ENCODE measurements at regions not wholly inside any gene's neighbourhood (a gene's known extent, or its start where the extent isn't known, plus 50 kb on each side); places are given as distances from the start of the nearest gene placed in this dataset.

DNA sequence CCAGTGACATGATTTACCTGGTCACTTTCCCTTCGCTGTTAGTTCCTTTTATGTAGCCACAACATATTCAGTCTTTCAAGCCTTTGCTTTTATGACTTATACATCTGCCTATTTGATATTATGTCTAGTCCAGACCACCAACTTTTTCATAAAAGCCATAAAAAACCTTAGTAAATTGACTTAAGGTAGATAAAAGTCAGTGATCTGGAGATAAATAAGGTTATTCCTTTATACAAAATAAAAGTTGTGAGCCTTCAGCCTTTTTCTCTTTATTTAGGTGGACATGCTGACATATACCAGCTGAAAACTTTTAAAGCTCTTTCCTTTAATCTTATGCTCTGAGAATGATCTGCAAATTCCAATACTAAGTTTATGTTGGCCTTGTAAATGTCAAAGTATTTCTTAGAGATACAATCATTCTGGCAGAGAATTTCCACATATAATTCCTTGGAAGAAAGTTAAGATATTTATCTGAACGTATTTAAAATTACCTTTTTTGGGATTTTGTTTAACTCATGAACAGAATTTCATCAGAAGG is 690.4 kb upstream of the CHORDC1 start:
- no peak overlapping the region for H3K4me2 ChIP-seq (ENCODE audit: low read length)
- no peaks in the 10 kb centered on the region for H3K36me3 ChIP-seq (ENCODE audit: control insufficient read depth, low read length)
- TF ChIP-seq, protein P1, sequence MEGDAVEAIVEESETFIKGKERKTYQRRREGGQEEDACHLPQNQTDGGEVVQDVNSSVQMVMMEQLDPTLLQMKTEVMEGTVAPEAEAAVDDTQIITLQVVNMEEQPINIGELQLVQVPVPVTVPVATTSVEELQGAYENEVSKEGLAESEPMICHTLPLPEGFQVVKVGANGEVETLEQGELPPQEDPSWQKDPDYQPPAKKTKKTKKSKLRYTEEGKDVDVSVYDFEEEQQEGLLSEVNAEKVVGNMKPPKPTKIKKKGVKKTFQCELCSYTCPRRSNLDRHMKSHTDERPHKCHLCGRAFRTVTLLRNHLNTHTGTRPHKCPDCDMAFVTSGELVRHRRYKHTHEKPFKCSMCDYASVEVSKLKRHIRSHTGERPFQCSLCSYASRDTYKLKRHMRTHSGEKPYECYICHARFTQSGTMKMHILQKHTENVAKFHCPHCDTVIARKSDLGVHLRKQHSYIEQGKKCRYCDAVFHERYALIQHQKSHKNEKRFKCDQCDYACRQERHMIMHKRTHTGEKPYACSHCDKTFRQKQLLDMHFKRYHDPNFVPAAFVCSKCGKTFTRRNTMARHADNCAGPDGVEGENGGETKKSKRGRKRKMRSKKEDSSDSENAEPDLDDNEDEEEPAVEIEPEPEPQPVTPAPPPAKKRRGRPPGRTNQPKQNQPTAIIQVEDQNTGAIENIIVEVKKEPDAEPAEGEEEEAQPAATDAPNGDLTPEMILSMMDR (IDR thresholded peaks at IDR 0.05; ENCODE audit: low read depth, low read length, poor library complexity, severe bottlenecking): no peak
- TF ChIP-seq EZH2phosphoT487 (IDR thresholded peaks at IDR 0.05; ENCODE audit: borderline replicate concordance, low read length): no peak
- no peak overlapping the region for H3K27ac ChIP-seq (ENCODE audit: low read depth, low read length)
- H3K4me3 ChIP-seq (ENCODE audit: low read length): no peak overlapping the region
- no peaks in the 10 kb centered on the region for H3F3A ChIP-seq (ENCODE audit: control insufficient read depth, insufficient read depth)
- H3K27me3 ChIP-seq (ENCODE audit: control insufficient read depth, low read length): no peaks in the 10 kb centered on the region
- H3K79me2 ChIP-seq (ENCODE audit: control insufficient read depth, low read length): no peaks in the 10 kb centered on the region
- no peaks in the 10 kb centered on the region for H4K20me1 ChIP-seq (ENCODE audit: control insufficient read depth, insufficient read depth, low read depth, low read length)
- no peaks in the 10 kb centered on the region for H3K9me2 ChIP-seq (replicated peaks; ENCODE audit: control insufficient read depth, low read length)
- H3K9me3 ChIP-seq (ENCODE audit: control insufficient read depth, insufficient read depth, low read length): no peaks in the 10 kb centered on the region
- no peaks in the 10 kb centered on the region for H3K4me1 ChIP-seq (ENCODE audit: control insufficient read depth, low read length)

DNA sequence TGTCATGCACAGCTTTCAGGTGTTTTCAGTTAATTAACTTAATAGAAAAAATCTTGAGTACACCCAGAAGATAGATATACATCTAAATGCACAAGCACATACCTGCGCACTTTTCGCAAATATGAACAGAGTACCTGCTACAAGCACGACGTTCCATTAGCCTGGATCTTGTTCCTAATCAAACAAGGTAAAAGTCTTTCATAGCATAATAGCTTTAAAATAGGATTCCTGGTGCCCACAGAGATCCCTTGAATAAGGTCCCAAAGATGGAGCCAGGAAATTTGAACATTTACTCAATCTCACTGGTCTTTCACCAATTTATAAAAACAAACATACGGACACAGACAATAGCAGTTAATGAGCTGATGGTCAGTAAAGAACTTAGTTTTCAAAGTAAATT is 689.8 kb upstream of the CHORDC1 start:
- Histone ChIP-seq H3K36me3 (ENCODE audit: control insufficient read depth, low read length) (no peaks in the 10 kb centered on the region), H3K27ac (ENCODE audit: low read depth, low read length) (no peak overlapping the region), H3K4me2 (ENCODE audit: low read length) (no peak overlapping the region), H3K4me3 (ENCODE audit: low read length) (no peak overlapping the region), H3K9me2 (replicated peaks; ENCODE audit: control insufficient read depth, low read length) (no peaks in the 10 kb centered on the region), H3K79me2 (ENCODE audit: control insufficient read depth, low read length) (no peaks in the 10 kb centered on the region), H3K27me3 (ENCODE audit: control insufficient read depth, low read length) (no peaks in the 10 kb centered on the region), H3F3A (ENCODE audit: control insufficient read depth, insufficient read depth) (no peaks in the 10 kb centered on the region), H3K9me3 (ENCODE audit: control insufficient read depth, insufficient read depth, low read length) (no peaks in the 10 kb centered on the region), H3K4me1 (ENCODE audit: control insufficient read depth, low read length) (no peaks in the 10 kb centered on the region), H4K20me1 (ENCODE audit: control insufficient read depth, insufficient read depth, low read depth, low read length) (no peaks in the 10 kb centered on the region)
- TF ChIP-seq EZH2phosphoT487 (IDR thresholded peaks at IDR 0.05; ENCODE audit: borderline replicate concordance, low read length): no peak

DNA sequence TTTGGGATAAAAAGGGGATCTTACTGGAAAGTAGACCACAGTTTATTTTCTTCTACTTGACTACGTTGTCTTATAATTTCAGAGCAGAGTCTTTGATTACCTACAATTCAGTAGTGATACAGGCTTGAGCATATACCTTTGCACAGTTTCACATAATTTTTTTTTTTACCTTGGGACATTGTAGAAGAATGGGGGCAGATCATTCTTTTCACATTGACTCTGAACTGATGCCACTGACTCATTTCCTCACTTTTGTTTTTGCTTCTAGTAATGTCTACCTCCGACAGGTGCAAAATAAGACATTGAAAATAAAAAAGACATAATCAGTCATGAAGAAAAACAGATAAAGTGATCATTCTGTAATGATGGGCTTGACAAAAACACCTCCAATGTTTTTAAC is 688.3 kb upstream of the CHORDC1 start:
- no peaks in the 10 kb centered on the region for H3K4me1 ChIP-seq (ENCODE audit: control insufficient read depth, low read length)
- H3K9me2 ChIP-seq (replicated peaks; ENCODE audit: control insufficient read depth, low read length): no peaks in the 10 kb centered on the region
- H3K27ac ChIP-seq (ENCODE audit: low read depth, low read length): no peak overlapping the region
- no peak overlapping the region for H3K4me2 ChIP-seq (ENCODE audit: low read length)
- H3F3A ChIP-seq (ENCODE audit: control insufficient read depth, insufficient read depth): no peaks in the 10 kb centered on the region
- H3K27me3 ChIP-seq (ENCODE audit: control insufficient read depth, low read length): no peaks in the 10 kb centered on the region
- TF ChIP-seq, protein P1 (IDR thresholded peaks at IDR 0.05; ENCODE audit: low read depth, low read length, poor library complexity, severe bottlenecking): no peak
- TF ChIP-seq EZH2phosphoT487 (IDR thresholded peaks at IDR 0.05; ENCODE audit: borderline replicate concordance, low read length): no peak
- no peaks in the 10 kb centered on the region for H3K79me2 ChIP-seq (ENCODE audit: control insufficient read depth, low read length)
- H4K20me1 ChIP-seq (ENCODE audit: control insufficient read depth, insufficient read depth, low read depth, low read length): no peaks in the 10 kb centered on the region
- H3K4me3 ChIP-seq (ENCODE audit: low read length): no peak overlapping the region
- H3K36me3 ChIP-seq (ENCODE audit: control insufficient read depth, low read length): no peaks in the 10 kb centered on the region
- H3K9me3 ChIP-seq (ENCODE audit: control insufficient read depth, insufficient read depth, low read length): no peaks in the 10 kb centered on the region

DNA sequence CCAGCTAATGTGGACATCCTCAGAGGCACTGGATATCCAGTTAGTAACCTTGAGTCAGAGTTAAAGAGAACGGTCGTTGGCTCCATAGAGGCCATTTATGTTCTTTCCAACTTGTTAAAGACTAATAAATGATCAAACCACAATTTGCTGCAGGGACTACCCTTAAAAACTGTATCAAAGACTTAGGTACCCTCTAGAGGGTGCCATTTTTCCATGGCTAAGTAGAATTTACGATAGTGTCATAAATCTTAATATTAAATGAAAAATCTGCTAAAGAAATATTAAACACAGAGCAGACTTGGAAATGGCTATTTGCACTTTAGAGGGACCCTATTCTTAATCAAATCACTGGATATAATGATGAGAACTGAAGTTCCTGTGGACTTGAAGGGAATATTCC is 685.2 kb upstream of the CHORDC1 start:
- Histone ChIP-seq H3K79me2 (ENCODE audit: control insufficient read depth, low read length) (no peaks in the 10 kb centered on the region), H3K27me3 (ENCODE audit: control insufficient read depth, low read length) (no peaks in the 10 kb centered on the region)

More for the DNA sequence above, 685.2 kb upstream of the CHORDC1 start:
- TF ChIP-seq, protein P1 (IDR thresholded peaks at IDR 0.05; ENCODE audit: low read depth, low read length, poor library complexity, severe bottlenecking): no peak
- TF ChIP-seq EZH2phosphoT487 (IDR thresholded peaks at IDR 0.05; ENCODE audit: borderline replicate concordance, low read length): no peak
- Histone ChIP-seq H3K4me3 (ENCODE audit: low read length) (no peak overlapping the region), H4K20me1 (ENCODE audit: control insufficient read depth, insufficient read depth, low read depth, low read length) (no peaks in the 10 kb centered on the region), H3K27ac (ENCODE audit: low read depth, low read length) (no peak overlapping the region), H3K4me1 (ENCODE audit: control insufficient read depth, low read length) (no peaks in the 10 kb centered on the region), H3K9me3 (ENCODE audit: control insufficient read depth, insufficient read depth, low read length) (no peaks in the 10 kb centered on the region), H3K9me2 (replicated peaks; ENCODE audit: control insufficient read depth, low read length) (no peaks in the 10 kb centered on the region), H3K36me3 (ENCODE audit: control insufficient read depth, low read length) (no peaks in the 10 kb centered on the region), H3K4me2 (ENCODE audit: low read length) (no peak overlapping the region), H3F3A (ENCODE audit: control insufficient read depth, insufficient read depth) (no peaks in the 10 kb centered on the region)

Measured in DOHH2 (cell line).